ENCODE measurements at regions not wholly inside any gene's neighbourhood (a gene's known extent, or its start where the extent isn't known, plus 50 kb on each side); places are given as distances from the start of the nearest gene placed in this dataset.

DNA sequence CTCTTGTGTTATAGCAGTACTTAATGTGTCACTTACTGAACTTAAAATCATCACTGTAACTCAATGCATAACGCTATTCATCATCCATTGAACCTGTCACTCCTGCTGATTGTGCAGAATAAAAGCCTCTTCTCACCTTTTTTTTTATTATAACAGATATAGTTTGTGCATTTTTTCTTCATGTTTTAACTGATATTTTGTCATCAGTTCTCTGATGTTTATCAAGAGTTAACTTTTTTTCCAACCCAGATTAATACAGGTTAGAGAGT, 100.4 kb downstream of the SLIT2 start:
- TF ChIP-seq, protein P1, sequence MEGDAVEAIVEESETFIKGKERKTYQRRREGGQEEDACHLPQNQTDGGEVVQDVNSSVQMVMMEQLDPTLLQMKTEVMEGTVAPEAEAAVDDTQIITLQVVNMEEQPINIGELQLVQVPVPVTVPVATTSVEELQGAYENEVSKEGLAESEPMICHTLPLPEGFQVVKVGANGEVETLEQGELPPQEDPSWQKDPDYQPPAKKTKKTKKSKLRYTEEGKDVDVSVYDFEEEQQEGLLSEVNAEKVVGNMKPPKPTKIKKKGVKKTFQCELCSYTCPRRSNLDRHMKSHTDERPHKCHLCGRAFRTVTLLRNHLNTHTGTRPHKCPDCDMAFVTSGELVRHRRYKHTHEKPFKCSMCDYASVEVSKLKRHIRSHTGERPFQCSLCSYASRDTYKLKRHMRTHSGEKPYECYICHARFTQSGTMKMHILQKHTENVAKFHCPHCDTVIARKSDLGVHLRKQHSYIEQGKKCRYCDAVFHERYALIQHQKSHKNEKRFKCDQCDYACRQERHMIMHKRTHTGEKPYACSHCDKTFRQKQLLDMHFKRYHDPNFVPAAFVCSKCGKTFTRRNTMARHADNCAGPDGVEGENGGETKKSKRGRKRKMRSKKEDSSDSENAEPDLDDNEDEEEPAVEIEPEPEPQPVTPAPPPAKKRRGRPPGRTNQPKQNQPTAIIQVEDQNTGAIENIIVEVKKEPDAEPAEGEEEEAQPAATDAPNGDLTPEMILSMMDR (IDR thresholded peaks at IDR 0.05), result no peak
- TF ChIP-seq POLR2A (IDR thresholded peaks at IDR 0.05) (no peak), POLR2AphosphoS5 (IDR thresholded peaks at IDR 0.05) (no peak)

Measured in suprapubic skin (tissue), 4 donors.